Mesothelial cell of epicardium (in vitro differentiated cells): ENCODE measurements at regions not wholly inside any gene's neighbourhood (a gene's known extent, or its start where the extent isn't known, plus 50 kb on each side); places are given as distances from the start of the nearest gene placed in this dataset.

Source experiments
- DNase-seq, 2 experiments: peaks; one replicate each; pipeline ENCODE4 v3.0.0; 2021; ENCODE audit warnings: low spot score in 2 of 2; ENCODE audit not compliant: unreplicated experiment in 2 of 2
- H3K27ac Mint-ChIP-seq: 2 replicates; pipeline ENCODE4 v1.8.0; 2021; ENCODE audit warnings: mixed read lengths
- H3K27me3 Mint-ChIP-seq: 2 replicates; pipeline ENCODE4 v1.8.0; 2021; ENCODE audit warnings: low read depth, mixed read lengths
- H3K36me3 Mint-ChIP-seq: 2 replicates; pipeline ENCODE4 v1.8.0; 2021; ENCODE audit warnings: mixed read lengths
- H3K4me1 Mint-ChIP-seq: 2 replicates; pipeline ENCODE4 v1.8.0; 2021; ENCODE audit warnings: mixed read lengths
- H3K4me3 Mint-ChIP-seq: 2 replicates; pipeline ENCODE4 v1.8.0; 2021; ENCODE audit warnings: mild to moderate bottlenecking, moderate library complexity, mixed read lengths
- H3K9me3 Mint-ChIP-seq: 2 replicates; pipeline ENCODE4 v1.8.0; 2021; ENCODE audit warnings: mixed read lengths
- CTCF ChIP-seq: fragments of 200-600 bp; sonication (generic); IDR thresholded peaks from one replicate; pipeline ENCODE4 v1.5.0; 2021; ENCODE audit warnings: antibody characterized with exemption; ENCODE audit not compliant: unreplicated experiment

GRCh38 chr2:453132-453531 lies 165.2 kb upstream of the ALKAL2 start:
- H3K27me3 Mint-ChIP-seq: peaks cover 10% of the 10 kb centered on the region
- H3K4me1 Mint-ChIP-seq: no peaks in the 10 kb centered on the region
- H3K36me3 Mint-ChIP-seq: no peaks in the 10 kb centered on the region
- no peak for TF ChIP-seq CTCF
- H3K9me3 Mint-ChIP-seq: no peaks in the 10 kb centered on the region
- H3K4me3 Mint-ChIP-seq: no peak overlapping the region
- DNase-seq: no peak
- no peak overlapping the region for H3K27ac Mint-ChIP-seq

- Mint-ChIP-seq H3K4me1 (peaks cover 2% of the 10 kb centered on the region), H3K9me3 (no peaks in the 10 kb centered on the region), H3K27ac (no peak overlapping the region), H3K27me3 (peaks cover 6% of the 10 kb centered on the region), H3K4me3 (no peak overlapping the region), H3K36me3 (no peaks in the 10 kb centered on the region)
- no peak for DNase-seq
- TF ChIP-seq CTCF: no peak
These were observed 163.6 kb upstream of the ALKAL2 start for GRCh38 chr2:451495-451894.

- no peaks in the 10 kb centered on the region for H3K36me3 Mint-ChIP-seq
- no peak for TF ChIP-seq CTCF
These were observed 161.6 kb upstream of the ALKAL2 start for GRCh38 chr2:449246-450067.

GRCh38 chr2:447902-448665 lies 160.2 kb upstream of the ALKAL2 start:
- Mint-ChIP-seq H3K36me3 (no peaks in the 10 kb centered on the region), H3K27ac (no peak overlapping the region), H3K4me1 (peaks cover 2% of the 10 kb centered on the region), H3K4me3 (no peak overlapping the region), H3K27me3 (peaks cover 3% of the 10 kb centered on the region), H3K9me3 (no peaks in the 10 kb centered on the region)
- DNase-seq: no peak
- TF ChIP-seq CTCF: no peak

More at GRCh38 chr2:449246-450067, 161.6 kb upstream of the ALKAL2 start:
- H3K27ac Mint-ChIP-seq: no peak overlapping the region
- no peak for DNase-seq
- no peak overlapping the region for H3K4me3 Mint-ChIP-seq
- peaks cover 2% of the 10 kb centered on the region for H3K4me1 Mint-ChIP-seq
- no peaks in the 10 kb centered on the region for H3K9me3 Mint-ChIP-seq
- no peaks in the 10 kb centered on the region for H3K27me3 Mint-ChIP-seq

GRCh38 chr2:446963-447530 lies 159.2 kb upstream of the ALKAL2 start:
- no peaks in the 10 kb centered on the region for H3K36me3 Mint-ChIP-seq
- no peak overlapping the region for H3K4me3 Mint-ChIP-seq
- DNase-seq: no peak
- H3K9me3 Mint-ChIP-seq: no peaks in the 10 kb centered on the region
- H3K4me1 Mint-ChIP-seq: peaks cover 2% of the 10 kb centered on the region
- TF ChIP-seq CTCF: no peak
- H3K27me3 Mint-ChIP-seq: peaks cover 3% of the 10 kb centered on the region
- no peak overlapping the region for H3K27ac Mint-ChIP-seq
